H1 (cell line): ENCODE measurements at regions not wholly inside any gene's neighbourhood (a gene's known extent, or its start where the extent isn't known, plus 50 kb on each side); places are given as distances from the start of the nearest gene placed in this dataset.

Source experiments
- CTCF ChIP-seq, 3 experiments: IDR thresholded peaks; 1 replicate in 2 of 3; 2 replicates in 1 of 3; pipeline versions ENCODE4 v1.5.1 to v1.6.1; 2011; ENCODE audit warnings: low read length in 3 of 3, mild to moderate bottlenecking in 3 of 3, inconsistent platforms in 2 of 3, low read depth in 1 of 3, moderate library complexity in 1 of 3; ENCODE audit not compliant: insufficient read depth in 1 of 3; ENCODE audit errors: control extremely low read depth in 1 of 3
- EGR1 ChIP-seq: IDR thresholded peaks from 2 replicates; pipeline ENCODE4 v1.6.1; 2011; ENCODE audit warnings: low read depth, low read length, borderline replicate concordance
- GABPA ChIP-seq: IDR thresholded peaks from 2 replicates; pipeline ENCODE4 v1.6.1; 2011; ENCODE audit warnings: mild to moderate bottlenecking, low read length, moderate library complexity, borderline replicate concordance; ENCODE audit not compliant: insufficient read depth
- HDAC2 ChIP-seq, 2 experiments: fragments of 300-600 bp in 1 of 2; sonication (generic) in 1 of 2; IDR thresholded peaks; 2 replicates each; pipeline ENCODE4 v1.6.1; 2011 to 2012; ENCODE audit warnings: low read depth in 2 of 2, low read length in 2 of 2, mild to moderate bottlenecking in 2 of 2, moderate library complexity in 2 of 2, borderline replicate concordance in 1 of 2, inconsistent platforms in 1 of 2
- KDM4A ChIP-seq: IDR thresholded peaks from one replicate; pipeline ENCODE4 v1.7.1; 2012; ENCODE audit warnings: low read depth, mild to moderate bottlenecking, moderate library complexity, low read length, inconsistent platforms; ENCODE audit not compliant: severe bottlenecking
- POLR2A ChIP-seq, 2 experiments: IDR thresholded peaks; 1 replicate in 1 of 2; 2 replicates in 1 of 2; pipeline ENCODE4 v1.6.1; 2011; ENCODE audit warnings: low read depth in 2 of 2, low read length in 2 of 2, mild to moderate bottlenecking in 2 of 2; ENCODE audit errors: control extremely low read depth in 1 of 2
- RFX5 ChIP-seq: IDR thresholded peaks from 2 replicates; pipeline ENCODE4 v1.6.1; 2011; ENCODE audit warnings: low read depth, low read length, improper control_type of control experiment, borderline replicate concordance

- no peak for TF ChIP-seq POLR2A (IDR thresholded peaks at IDR 0.05; ENCODE audit: control extremely low read depth in 1 of 2, low read depth in 2 of 2, low read length in 2 of 2)
- TF ChIP-seq CTCF (IDR thresholded peaks at IDR 0.05; ENCODE audit: control extremely low read depth in 1 of 3, insufficient read depth in 1 of 3, low read depth in 1 of 3, low read length in 3 of 3), result no peak
- TF ChIP-seq KDM4A, result no peak
- no peak for TF ChIP-seq RFX5
- no peak for TF ChIP-seq HDAC2 (IDR thresholded peaks at IDR 0.05; ENCODE audit: borderline replicate concordance in 1 of 2, low read depth in 2 of 2, low read length in 2 of 2)
- TF ChIP-seq GABPA, result no peak
- no peak for TF ChIP-seq EGR1
These were observed 140.6 kb downstream of the LURAP1L start for GRCh38 chr9:12915366-12915954.
